ENCODE measurements at regions not wholly inside any gene's neighbourhood (a gene's known extent, or its start where the extent isn't known, plus 50 kb on each side); places are given as distances from the start of the nearest gene placed in this dataset.

GRCh38 chr10:94274142-94274787 is 88.5 kb downstream of the NOC3L start:
- TF ChIP-seq GATA3 (IDR thresholded peaks at IDR 0.05; ENCODE audit: low read depth, low read length) (no peak), GATA2 (IDR thresholded peaks at IDR 0.05; ENCODE audit: low read depth, low read length) (no peak)

All from SH-SY5Y (cell line).